Stomach (tissue), 8 donors: ENCODE measurements at regions not wholly inside any gene's neighbourhood (a gene's known extent, or its start where the extent isn't known, plus 50 kb on each side); places are given as distances from the start of the nearest gene placed in this dataset.

Source experiments
- DNase-seq, 2 donors: peaks; one replicate each; pipeline versions ENCODE4 v3.0.0 to v3.0.0-alpha.2; 2013 to 2019
- H3K27ac ChIP-seq, 5 donors: fragments of 200-600 bp in 4 of 5; sonication (generic) in 4 of 5; one replicate each; pipeline ENCODE4 v1.5.1; 2013 to 2019; ENCODE audit warnings: mild to moderate bottlenecking in 1 of 5, moderate library complexity in 1 of 5
- H3K27me3 ChIP-seq, 3 donors: fragments of 200-600 bp; sonication (generic); one replicate each; pipeline ENCODE4 v1.5.1; 2017 to 2019; ENCODE audit warnings: mixed run types in 1 of 3
- H3K36me3 ChIP-seq, 4 donors: fragments of 200-600 bp; sonication (generic); 1 replicate in 3 of 4; 2 replicates in 1 of 4; pipeline ENCODE4 v1.5.1; 2016 to 2019
- H3K4me1 ChIP-seq, 4 donors: fragments of 200-600 bp; sonication (generic); one replicate each; pipeline ENCODE4 v1.5.1; 2016 to 2019
- H3K4me3 ChIP-seq, 4 donors: fragments of 200-600 bp; sonication (generic) in 3 of 4; one replicate each; pipeline ENCODE4 v1.5.1; 2016 to 2019; ENCODE audit warnings: mild to moderate bottlenecking in 1 of 4
- H3K9me3 ChIP-seq, 4 donors: fragments of 200-600 bp; sonication (generic); one replicate each; pipeline ENCODE4 v1.5.1; 2016 to 2019
- CTCF ChIP-seq, 7 experiments: fragments of 450-650 bp in 4 of 7; fragments of 200-600 bp in 3 of 7; sonication (generic) in 3 of 7; IDR thresholded peaks; one replicate each; pipeline ENCODE4 v1.5.1; 2016 to 2019; ENCODE audit warnings: antibody characterized with exemption in 7 of 7, control low read depth in 2 of 7, mild to moderate bottlenecking in 1 of 7
- EP300 ChIP-seq: sonication (generic); formaldehyde crosslinking; IDR thresholded peaks from one replicate; pipeline ENCODE4 v1.6.1; 2017; ENCODE audit warnings: antibody characterized with exemption
- POLR2A ChIP-seq, 4 donors: fragments of 450-650 bp; IDR thresholded peaks; one replicate each; pipeline ENCODE4 v1.6.1; 2016; ENCODE audit warnings: antibody characterized with exemption in 4 of 4, control low read depth in 2 of 4, mild to moderate bottlenecking in 1 of 4, moderate library complexity in 1 of 4
- POLR2AphosphoS5 ChIP-seq, 3 donors: sonication (generic); formaldehyde crosslinking; IDR thresholded peaks; one replicate each; pipeline ENCODE4 v1.6.1; 2016; ENCODE audit warnings: antibody characterized with exemption in 3 of 3
- WGBS, 5 donors: extraction: QIAGEN DNeasy Blood & Tissue Kit in 3 of 5; methylation state at CpG; one replicate each; pipeline versions ENCODE4 v1.1.5 to v1.1.7; 2013 to 2018; 5-methylcytosine and 5-hydroxymethylcytosine counted together
- intact Hi-C: fragments of 100-400 bp; cut with DNase I; formaldehyde crosslinking; loops from one replicate; pipeline ENCODE4 v1.15.1; 2023; ENCODE audit warnings: low total_unique reads
- donor health status: healthy with polysubstance abuse.
- donor health status: Bipolar disorder and iron deficiency.
- donor health status: healthy.

- no peak for TF ChIP-seq CTCF (IDR thresholded peaks at IDR 0.05)
- H3K4me3 ChIP-seq, result no peak overlapping the region
- intact Hi-C loops, result no loop called here
- no peaks in the 10 kb centered on the region for H3K9me3 ChIP-seq
- H3K4me1 ChIP-seq, result no peaks in the 10 kb centered on the region
- no peak for DNase-seq
- WGBS, 5 donors, result 74 to 85% (median 78%) methylated on average over 2 of the region's 2 CpGs
- no peaks in the 10 kb centered on the region for H3K27me3 ChIP-seq
- H3K27ac ChIP-seq, result no peak overlapping the region
- H3K36me3 ChIP-seq, result no peaks in the 10 kb centered on the region
These were observed 1180.7 kb upstream of the B3GALT2 start for GRCh38 chr1:194367121-194367520.

- H3K27ac ChIP-seq, result no peak overlapping the region
- H3K27me3 ChIP-seq, result no peaks in the 10 kb centered on the region
- no peak overlapping the region for H3K4me3 ChIP-seq
- H3K36me3 ChIP-seq, result no peaks in the 10 kb centered on the region
- no peak for DNase-seq
- TF ChIP-seq EP300 (no peak), CTCF (IDR thresholded peaks at IDR 0.05) (no peak)
- intact Hi-C loops, result no loop called here
- H3K9me3 ChIP-seq, result no peaks in the 10 kb centered on the region
- no peaks in the 10 kb centered on the region for H3K4me1 ChIP-seq
- 24 to 94% (median 88%) methylated on average over 1 of the region's 1 CpG for WGBS, 5 donors
These were observed 1180.3 kb upstream of the B3GALT2 start for GRCh38 chr1:194366705-194367104.

- Histone ChIP-seq H3K27ac (no peak overlapping the region), H3K36me3 (no peaks in the 10 kb centered on the region), H3K4me1 (no peaks in the 10 kb centered on the region), H3K9me3 (peaks cover 0 to 4% (median 0%) of the 10 kb centered on the region in 4 donors), H3K4me3 (no peak overlapping the region), H3K27me3 (no peaks in the 10 kb centered on the region)
- 44 to 54% (median 47%) methylated on average over 4 of the region's 4 CpGs for WGBS, 5 donors
- no peak for TF ChIP-seq POLR2AphosphoS5 (IDR thresholded peaks at IDR 0.05)
- TF ChIP-seq CTCF (IDR thresholded peaks at IDR 0.05), result no peak
- no peak for TF ChIP-seq EP300
- TF ChIP-seq POLR2A (IDR thresholded peaks at IDR 0.05), result no peak
- intact Hi-C loops, result no loop called here
- DNase-seq, result no peak
These were observed 1175.9 kb upstream of the B3GALT2 start for GRCh38 chr1:194362327-194362726.

GRCh38 chr1:194361374-194362131, 1175.1 kb upstream of the B3GALT2 start:
- intact Hi-C loops, result no loop called here
- TF ChIP-seq CTCF (IDR thresholded peaks at IDR 0.05), result no peak
- TF ChIP-seq POLR2A (IDR thresholded peaks at IDR 0.05), result no peak
- no peak for TF ChIP-seq POLR2AphosphoS5 (IDR thresholded peaks at IDR 0.05)
- TF ChIP-seq EP300, result no peak
- 34 to 47% (median 38%) methylated on average over 5 of the region's 5 CpGs for WGBS, 5 donors
- Histone ChIP-seq H3K27me3 (no peaks in the 10 kb centered on the region), H3K4me1 (no peaks in the 10 kb centered on the region), H3K36me3 (no peaks in the 10 kb centered on the region), H3K4me3 (no peak overlapping the region), H3K27ac (no peak overlapping the region), H3K9me3 (peaks cover 0 to 4% (median 0%) of the 10 kb centered on the region in 4 donors)
- no peak for DNase-seq
